Adrenal gland (tissue), 9 donors: ENCODE measurements at regions not wholly inside any gene's neighbourhood (a gene's known extent, or its start where the extent isn't known, plus 50 kb on each side); places are given as distances from the start of the nearest gene placed in this dataset.

ENCODE experiments used
- DNase-seq, 7 donors: peaks; one replicate each; pipeline ENCODE4 v3.0.0-alpha.2; 2019 to 2020
- H3K27ac ChIP-seq, 5 donors: fragments of 200-600 bp; sonication (generic) in 4 of 5; 1 replicate in 3 of 5; 2 replicates in 2 of 5; pipeline versions ENCODE4 v1.5.1 to v1.8.0; 2016 to 2020; ENCODE audit warnings: mild to moderate bottlenecking in 1 of 5
- H3K27me3 ChIP-seq: fragments of 200-600 bp; 2 replicates; pipeline ENCODE4 v1.8.0; 2021
- H3K36me3 ChIP-seq, 2 donors: fragments of 200-600 bp; replicated peaks in 1 of 2; 1 replicate in 1 of 2; 2 replicates in 1 of 2; pipeline versions ENCODE4 v1.5.1 to v1.8.0; 2018 to 2022
- H3K4me1 ChIP-seq, 2 donors: fragments of 200-600 bp; replicated peaks in 1 of 2; 1 replicate in 1 of 2; 2 replicates in 1 of 2; pipeline versions ENCODE4 v1.5.1 to v1.8.0; 2018 to 2021
- H3K4me3 ChIP-seq, 4 donors: fragments of 200-600 bp; sonication (generic) in 3 of 4; one replicate each; pipeline ENCODE4 v1.5.1; 2016 to 2018
- H3K9me3 ChIP-seq, 3 donors: fragments of 200-600 bp; sonication (generic) in 1 of 3; replicated peaks in 1 of 3; 1 replicate in 2 of 3; 2 replicates in 1 of 3; pipeline versions ENCODE4 v1.5.1 to v1.8.0; 2016 to 2021
- CTCF ChIP-seq, 6 experiments: fragments of 450-650 bp in 4 of 6; fragments of 200-600 bp in 2 of 6; sonication (generic) in 1 of 6; IDR thresholded peaks; 1 replicate in 5 of 6; 2 replicates in 1 of 6; pipeline versions ENCODE4 v1.5.1 to v1.8.0; 2016 to 2021; ENCODE audit warnings: antibody characterized with exemption in 6 of 6, mild to moderate bottlenecking in 2 of 6, moderate library complexity in 1 of 6
- POLR2A ChIP-seq, 2 donors: fragments of 450-650 bp; IDR thresholded peaks; one replicate each; pipeline ENCODE4 v1.6.1; 2017; ENCODE audit warnings: antibody characterized with exemption in 2 of 2, mild to moderate bottlenecking in 2 of 2, moderate library complexity in 1 of 2
- WGBS, 4 donors: extraction: QIAGEN DNeasy Blood & Tissue Kit in 2 of 4; methylation state at CpG; one replicate each; pipeline versions ENCODE4 v1.1.5 to v1.1.7; 2013 to 2017; 5-methylcytosine and 5-hydroxymethylcytosine counted together
- intact Hi-C, 2 donors: fragments of 100-400 bp; cut with DNase I; formaldehyde crosslinking; loops; one replicate each; pipeline versions ENCODE4 v1.14.1 to v1.15.0; 2022 to 2023
- donor health status: healthy with polysubstance abuse.
- donor health status: Bipolar disorder and iron deficiency.
- donor health status: DM: yes; HTN: yes; CAD: no.
- donor health status: DM: no; HTN: no; CAD: no.
- donor health status: DM: no; HTN: no; CAD: no.

- 83 to 91% (median 90%) methylated on average over 3 of the region's 3 CpGs for WGBS, 4 donors
- H3K27ac ChIP-seq = no peak overlapping the region
- H3K9me3 ChIP-seq = no peaks in the 10 kb centered on the region
- TF ChIP-seq CTCF (IDR thresholded peaks at IDR 0.05) (no peak), POLR2A (IDR thresholded peaks at IDR 0.05) (no peak)
- H3K27me3 ChIP-seq = no peaks in the 10 kb centered on the region
- H3K4me1 ChIP-seq = no peaks in the 10 kb centered on the region
- no peaks in the 10 kb centered on the region for H3K36me3 ChIP-seq
- no peak for DNase-seq
- intact Hi-C loops = no loop called here
- no peak overlapping the region for H3K4me3 ChIP-seq
Measured at GRCh38 chr18:61756244-61756643, 136.6 kb downstream of the RNF152 start.

- 68 to 85% (median 81%) methylated on average over 7 of the region's 7 CpGs for WGBS, 4 donors
Measured at GRCh38 chr18:61755555-61755954, 137.3 kb downstream of the RNF152 start.

GRCh38 chr18:61754039-61754583 is 138.7 kb downstream of the RNF152 start:
- WGBS, 4 donors = 79 to 85% (median 82%) methylated on average over 5 of the region's 5 CpGs
- Histone ChIP-seq H3K36me3 (no peaks in the 10 kb centered on the region), H3K4me3 (no peak overlapping the region), H3K9me3 (no peaks in the 10 kb centered on the region), H3K27me3 (no peaks in the 10 kb centered on the region), H3K27ac (no peak overlapping the region), H3K4me1 (no peaks in the 10 kb centered on the region)
- DNase-seq = no peak
- intact Hi-C loops = no loop called here
- no peak for TF ChIP-seq POLR2A (IDR thresholded peaks at IDR 0.05)
- TF ChIP-seq CTCF (IDR thresholded peaks at IDR 0.05) = no peak

More at GRCh38 chr18:61755555-61755954, 137.3 kb downstream of the RNF152 start:
- DNase-seq = no peak
- Histone ChIP-seq H3K9me3 (no peaks in the 10 kb centered on the region), H3K36me3 (no peaks in the 10 kb centered on the region), H3K27me3 (no peaks in the 10 kb centered on the region), H3K4me3 (no peak overlapping the region), H3K4me1 (no peaks in the 10 kb centered on the region), H3K27ac (no peak overlapping the region)
- intact Hi-C loops = no loop called here
- TF ChIP-seq POLR2A (IDR thresholded peaks at IDR 0.05) (no peak), CTCF (IDR thresholded peaks at IDR 0.05) (no peak)

- no peaks in the 10 kb centered on the region for H3K36me3 ChIP-seq
- H3K4me3 ChIP-seq = no peak overlapping the region
- TF ChIP-seq CTCF (IDR thresholded peaks at IDR 0.05) (no peak), POLR2A (IDR thresholded peaks at IDR 0.05) (no peak)
- WGBS, 4 donors = 92 to 100% (median 98%) methylated on average over 1 of the region's 1 CpG
- intact Hi-C loops = no loop called here
- DNase-seq = no peak
- no peaks in the 10 kb centered on the region for H3K27me3 ChIP-seq
- H3K9me3 ChIP-seq = no peaks in the 10 kb centered on the region
- no peaks in the 10 kb centered on the region for H3K4me1 ChIP-seq
- no peak overlapping the region for H3K27ac ChIP-seq
Measured at GRCh38 chr18:61753373-61753772, 139.4 kb downstream of the RNF152 start.
